ENCODE measurements at regions not wholly inside any gene's neighbourhood (a gene's known extent, or its start where the extent isn't known, plus 50 kb on each side); places are given as distances from the start of the nearest gene placed in this dataset.
"Not testable (repeated sequence)": the region's sequence is repeated elsewhere in the genome, so short reads cannot be mapped to it uniquely, and the experiment has no call there.

DNA sequence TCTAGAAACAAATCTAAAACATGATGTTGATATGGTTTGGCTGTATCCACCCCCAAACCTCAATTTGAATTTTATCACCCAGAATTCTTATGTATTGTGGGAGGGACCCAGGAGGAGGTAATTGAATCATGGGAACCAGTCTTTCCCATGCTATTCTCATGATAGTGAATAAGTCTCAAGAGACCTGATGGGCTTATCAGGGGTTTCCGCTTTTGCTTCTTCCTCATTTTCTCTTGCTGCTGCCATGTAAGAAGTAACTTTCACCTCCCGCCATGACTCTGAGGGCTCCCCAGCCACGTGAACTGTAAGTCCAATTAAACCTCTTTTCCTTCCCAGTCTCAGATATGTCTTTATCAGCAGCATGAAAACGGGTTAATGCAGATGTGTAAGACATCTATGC lies 232.7 kb upstream of the ONECUT1 start:
- in situ Hi-C loops (cut with MboI; ENCODE audit: low sequenced_read_pairs, unreplicated experiment), result no loop called here
- no peak for TF ChIP-seq CTCF (IDR thresholded peaks at IDR 0.05; ENCODE audit: borderline replicate concordance, control extremely low read depth, extremely low read depth, insufficient read depth, missing control alignments)
- no peak for DNase-seq (ENCODE audit: low spot score)

GRCh38 chr15:53013329-53013728 lies 223.2 kb upstream of the ONECUT1 start:
- in situ Hi-C loops (cut with MboI; ENCODE audit: low sequenced_read_pairs, unreplicated experiment), result no loop called here
- no peak for TF ChIP-seq CTCF (IDR thresholded peaks at IDR 0.05; ENCODE audit: borderline replicate concordance, control extremely low read depth, extremely low read depth, insufficient read depth, missing control alignments)
- DNase-seq (ENCODE audit: low spot score), result no peak

DNA sequence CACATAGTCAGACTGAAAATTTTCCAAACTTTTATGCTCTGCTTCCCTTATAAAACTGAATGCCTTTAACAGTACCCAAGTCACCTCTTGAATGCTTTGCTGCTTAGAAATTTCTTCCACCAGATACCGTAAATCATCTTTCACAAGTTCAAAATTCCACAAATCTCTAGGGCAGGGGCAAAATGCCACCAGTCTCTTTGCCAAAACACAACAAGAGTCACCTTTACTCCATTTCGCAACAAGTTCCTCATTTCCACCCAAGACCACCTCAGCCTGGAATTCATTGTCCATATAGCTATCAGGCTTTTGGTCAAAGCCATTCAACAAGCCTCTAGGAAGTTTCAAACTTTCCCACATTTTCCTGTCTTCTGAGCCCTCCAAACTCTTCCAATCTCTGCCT lies 221.6 kb upstream of the ONECUT1 start:
- in situ Hi-C loops (cut with MboI; ENCODE audit: low sequenced_read_pairs, unreplicated experiment); DNase-seq (ENCODE audit: low spot score): not testable (repeated sequence)

GRCh38 chr15:53009093-53009492 lies 219.0 kb upstream of the ONECUT1 start:
- in situ Hi-C loops (cut with MboI; ENCODE audit: low sequenced_read_pairs, unreplicated experiment), result no loop called here
- no peak for TF ChIP-seq CTCF (IDR thresholded peaks at IDR 0.05; ENCODE audit: borderline replicate concordance, control extremely low read depth, extremely low read depth, insufficient read depth, missing control alignments)
- DNase-seq (ENCODE audit: low spot score), result no peak

DNA sequence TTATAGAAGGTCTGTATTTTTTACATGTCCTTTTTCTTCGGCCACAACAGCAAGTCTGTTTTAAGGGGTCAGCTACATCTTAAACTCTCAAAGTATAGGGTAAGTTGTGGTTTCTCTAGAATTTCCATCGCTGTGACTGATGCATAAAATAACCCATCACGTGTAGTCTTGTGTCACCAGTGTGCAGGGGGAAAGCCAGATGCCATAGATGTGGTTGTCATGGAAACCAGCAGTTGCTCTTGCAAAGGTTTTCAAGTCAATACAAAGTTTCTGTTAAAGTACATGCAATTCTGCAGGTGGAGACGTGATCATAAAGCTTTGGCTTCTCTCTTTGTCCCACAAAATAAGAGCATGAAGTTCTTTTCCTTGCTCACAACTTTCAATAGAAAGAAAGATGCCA lies 210.3 kb upstream of the ONECUT1 start:
- no peak for DNase-seq (ENCODE audit: low spot score)
- in situ Hi-C loops (cut with MboI; ENCODE audit: low sequenced_read_pairs, unreplicated experiment), result no loop called here
- TF ChIP-seq CTCF (IDR thresholded peaks at IDR 0.05; ENCODE audit: borderline replicate concordance, control extremely low read depth, extremely low read depth, insufficient read depth, missing control alignments), result no peak

DNA sequence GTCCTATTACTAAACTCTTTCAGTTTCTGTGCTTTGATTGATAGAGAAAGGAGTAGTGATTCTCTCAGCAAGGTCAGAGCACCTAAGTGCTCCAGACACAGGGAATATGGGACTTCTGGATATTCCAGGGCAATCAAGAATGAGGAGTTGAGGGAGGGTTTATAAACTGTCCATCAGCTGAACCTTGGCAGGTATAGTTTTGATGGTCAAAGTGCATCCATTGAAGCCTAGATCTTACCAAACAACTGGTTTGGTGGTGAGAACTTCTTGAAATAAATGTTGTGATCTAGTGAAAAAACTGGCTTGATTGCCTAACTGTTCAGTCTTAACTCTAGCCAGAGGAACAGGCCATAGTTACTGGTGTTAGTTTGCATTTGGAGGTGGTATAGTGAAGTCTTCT lies 207.0 kb upstream of the ONECUT1 start:
- no peak for DNase-seq (ENCODE audit: low spot score)
- in situ Hi-C loops (cut with MboI; ENCODE audit: low sequenced_read_pairs, unreplicated experiment), result no loop called here
- no peak for TF ChIP-seq CTCF (IDR thresholded peaks at IDR 0.05; ENCODE audit: borderline replicate concordance, control extremely low read depth, extremely low read depth, insufficient read depth, missing control alignments)

- no peak for DNase-seq (ENCODE audit: low spot score)
- TF ChIP-seq CTCF (IDR thresholded peaks at IDR 0.05; ENCODE audit: borderline replicate concordance, control extremely low read depth, extremely low read depth, insufficient read depth, missing control alignments), result no peak
- in situ Hi-C loops (cut with MboI; ENCODE audit: low sequenced_read_pairs, unreplicated experiment), result no loop called here
Observed at GRCh38 chr15:52994290-52994689, 204.2 kb upstream of the ONECUT1 start.
